ENCODE measurements at regions not wholly inside any gene's neighbourhood (a gene's known extent, or its start where the extent isn't known, plus 50 kb on each side); places are given as distances from the start of the nearest gene placed in this dataset.

- H3K4me1 ChIP-seq: peaks cover 12% of the 10 kb centered on the region
- H3K4me3 Mint-ChIP-seq: no peak overlapping the region
- no peak overlapping the region for H3K27ac Mint-ChIP-seq
- TF ChIP-seq EZH2 (IDR thresholded peaks at IDR 0.05): no peak
- no peak for TF ChIP-seq EZH2phosphoT487 (IDR thresholded peaks at IDR 0.05)
- TF ChIP-seq CTCF (IDR thresholded peaks at IDR 0.05): no peak
- H3K9me3 ChIP-seq (ENCODE audit: low read depth): no peaks in the 10 kb centered on the region
- H3K27me3 Mint-ChIP-seq (ENCODE audit: insufficient read depth, low read depth): no peaks in the 10 kb centered on the region
- H3K9ac ChIP-seq: no peak overlapping the region
- H4K20me1 ChIP-seq (ENCODE audit: low read depth): no peaks in the 10 kb centered on the region
- no peaks in the 10 kb centered on the region for H3K9me3 Mint-ChIP-seq
- no peaks in the 10 kb centered on the region for H3K36me3 Mint-ChIP-seq
- no peaks in the 10 kb centered on the region for H3K4me1 Mint-ChIP-seq
- H3K27me3 ChIP-seq: no peaks in the 10 kb centered on the region
- H3K79me2 ChIP-seq (ENCODE audit: low read depth): no peaks in the 10 kb centered on the region
- no peaks in the 10 kb centered on the region for H3K36me3 ChIP-seq
- no peak overlapping the region for H3K4me3 ChIP-seq
- no peak overlapping the region for H2AFZ ChIP-seq (replicated peaks)
- no peaks in the 10 kb centered on the region for H3F3A ChIP-seq (ENCODE audit: low read depth)
- H3K4me2 ChIP-seq: no peak overlapping the region
- H3K27ac ChIP-seq: no peak overlapping the region
- no peak for DNase-seq (ENCODE audit: low spot score)
These were observed 98.0 kb upstream of the FSIP2 start for GRCh38 chr2:185640588-185640987.

GRCh38 chr2:185643434-185643833, 95.2 kb upstream of the FSIP2 start:
- H3K27me3 ChIP-seq: no peaks in the 10 kb centered on the region

GRCh38 chr2:185644828-185645227, 93.8 kb upstream of the FSIP2 start:
- Histone ChIP-seq H3K36me3 (no peaks in the 10 kb centered on the region), H3K4me2 (no peak overlapping the region), H3K9me3 (ENCODE audit: low read depth) (no peaks in the 10 kb centered on the region), H4K20me1 (ENCODE audit: low read depth) (peaks cover 6% of the 10 kb centered on the region), H3K9ac (no peak overlapping the region), H3F3A (ENCODE audit: low read depth) (no peaks in the 10 kb centered on the region), H3K27ac (no peak overlapping the region), H3K4me3 (no peak overlapping the region), H3K79me2 (ENCODE audit: low read depth) (no peaks in the 10 kb centered on the region), H3K4me1 (peaks cover 12% of the 10 kb centered on the region), H2AFZ (replicated peaks) (no peak overlapping the region), H3K27me3 (no peaks in the 10 kb centered on the region)
- Mint-ChIP-seq H3K4me3 (no peak overlapping the region), H3K9me3 (no peaks in the 10 kb centered on the region), H3K27ac (no peak overlapping the region), H3K27me3 (ENCODE audit: insufficient read depth, low read depth) (no peaks in the 10 kb centered on the region), H3K36me3 (no peaks in the 10 kb centered on the region), H3K4me1 (no peaks in the 10 kb centered on the region)
- TF ChIP-seq EZH2phosphoT487 (IDR thresholded peaks at IDR 0.05) (no peak), EZH2 (IDR thresholded peaks at IDR 0.05) (no peak), CTCF (IDR thresholded peaks at IDR 0.05) (no peak)
- no peak for DNase-seq (ENCODE audit: low spot score)

More at GRCh38 chr2:185643434-185643833, 95.2 kb upstream of the FSIP2 start:
- Mint-ChIP-seq H3K4me1 (no peaks in the 10 kb centered on the region), H3K27ac (no peak overlapping the region), H3K27me3 (ENCODE audit: insufficient read depth, low read depth) (no peaks in the 10 kb centered on the region), H3K4me3 (no peak overlapping the region), H3K36me3 (no peaks in the 10 kb centered on the region), H3K9me3 (no peaks in the 10 kb centered on the region)
- H3K4me1 ChIP-seq: peaks cover 12% of the 10 kb centered on the region
- no peaks in the 10 kb centered on the region for H3F3A ChIP-seq (ENCODE audit: low read depth)
- H3K36me3 ChIP-seq: no peaks in the 10 kb centered on the region
- H3K79me2 ChIP-seq (ENCODE audit: low read depth): no peaks in the 10 kb centered on the region
- no peak overlapping the region for H3K27ac ChIP-seq
- H3K9me3 ChIP-seq (ENCODE audit: low read depth): no peaks in the 10 kb centered on the region
- peaks cover 6% of the 10 kb centered on the region for H4K20me1 ChIP-seq (ENCODE audit: low read depth)
- no peak overlapping the region for H3K4me3 ChIP-seq
- no peak overlapping the region for H2AFZ ChIP-seq (replicated peaks)
- H3K4me2 ChIP-seq: no peak overlapping the region
- DNase-seq (ENCODE audit: low spot score): no peak
- no peak overlapping the region for H3K9ac ChIP-seq
- TF ChIP-seq CTCF (IDR thresholded peaks at IDR 0.05) (no peak), EZH2 (IDR thresholded peaks at IDR 0.05) (no peak), EZH2phosphoT487 (IDR thresholded peaks at IDR 0.05) (no peak)
